ENCODE measurements at regions not wholly inside any gene's neighbourhood (a gene's known extent, or its start where the extent isn't known, plus 50 kb on each side); places are given as distances from the start of the nearest gene placed in this dataset.

GRCh38 chr20:63060057-63060991, 53.6 kb upstream of the BHLHE23 start:
- no peak for ATAC-seq
- no peak for DNase-seq (ENCODE audit: low spot score)

GRCh38 chr20:63059684-63060056, 52.9 kb upstream of the BHLHE23 start:
- DNase-seq (ENCODE audit: low spot score) = no peak
- no peak for ATAC-seq

- DNase-seq (ENCODE audit: low spot score) (no peak), ATAC-seq (no peak)
Measured at GRCh38 chr20:63058696-63059335, 52.1 kb upstream of the BHLHE23 start.

- DNase-seq (ENCODE audit: low spot score) = no peak
- no peak for ATAC-seq
Measured at GRCh38 chr20:63057171-63058117, 50.7 kb upstream of the BHLHE23 start.

- ATAC-seq = peak; percentile 79
- peak; percentile 51 for DNase-seq (ENCODE audit: low spot score)
Measured at GRCh38 chr20:63056236-63057170, 49.7 kb upstream of the BHLHE23 start.

Data from left lobe of liver (tissue), 2 donors.